HEK293 (cell line): ENCODE measurements at regions not wholly inside any gene's neighbourhood (a gene's known extent, or its start where the extent isn't known, plus 50 kb on each side); places are given as distances from the start of the nearest gene placed in this dataset.

ENCODE experiments used
- CTCF ChIA-PET: fragments of 350-600 bp; formaldehyde crosslinking; extraction: SDS; loops from one replicate; lab custom pipeline; 2021; ENCODE audit warnings: antibody characterized with exemption; lab: Yijun Ruan, JAX
- POLR2A ChIA-PET: fragments of 300-600 bp; formaldehyde crosslinking; extraction: SDS; loops from one replicate; lab custom pipeline; 2020; ENCODE audit warnings: antibody characterized with exemption, inconsistent platforms; lab: Yijun Ruan, JAX
- H3K27ac ChIP-seq: fragments of 200-500 bp; sonication (Bioruptor generic); 2 replicates; pipeline ENCODE4 v1.5.1; 2014; ENCODE audit warnings: low read depth, low read length, control low read depth, inconsistent platforms; ENCODE audit errors: extremely low read depth
- H3K36me3 ChIP-seq, 2 experiments: fragments of 200-500 bp in 1 of 2; sonication (Bioruptor generic) in 1 of 2; 1 replicate in 1 of 2; 2 replicates in 1 of 2; pipeline ENCODE4 v1.5.1; 2014 to 2017; ENCODE audit warnings: inconsistent platforms in 2 of 2, low read length in 2 of 2; ENCODE audit not compliant: control insufficient read depth in 2 of 2, insufficient read depth in 1 of 2
- H3K4me1 ChIP-seq: fragments of 200-500 bp; sonication (Bioruptor generic); 2 replicates; pipeline ENCODE4 v1.5.1; 2014; ENCODE audit warnings: mild to moderate bottlenecking, low read length, inconsistent platforms; ENCODE audit not compliant: control insufficient read depth, insufficient read depth
- H3K4me3 ChIP-seq: 2 replicates; pipeline ENCODE4 v1.5.1; 2011; ENCODE audit warnings: low read depth, mild to moderate bottlenecking, control low read depth, low read length, moderate library complexity
- H3K9me3 ChIP-seq: fragments of 200-500 bp; sonication (Bioruptor generic); 2 replicates; pipeline ENCODE4 v1.5.1; 2014; ENCODE audit warnings: low read depth, low read length, inconsistent platforms; ENCODE audit not compliant: control insufficient read depth, insufficient read depth
- GLIS1 ChIP-seq: fragments of 450-650 bp; formaldehyde crosslinking; IDR thresholded peaks from 2 replicates; pipeline ENCODE4 v1.5.1; 2016; ENCODE audit warnings: missing biosample characterization, missing genetic modification characterization
- KLF9 ChIP-seq: fragments of 450-650 bp; formaldehyde crosslinking; IDR thresholded peaks from 2 replicates; pipeline ENCODE4 v1.5.1; 2016; ENCODE audit warnings: missing biosample characterization, missing genetic modification characterization, low read depth
- PRDM2 ChIP-seq: fragments of 450-650 bp; formaldehyde crosslinking; IDR thresholded peaks from 2 replicates; pipeline ENCODE4 v1.5.1; 2016; ENCODE audit warnings: missing biosample characterization, missing genetic modification characterization, borderline replicate concordance
- RBAK ChIP-seq: fragments of 450-650 bp; formaldehyde crosslinking; IDR thresholded peaks from 2 replicates; pipeline ENCODE4 v1.5.1; 2016; ENCODE audit warnings: missing biosample characterization, missing genetic modification characterization
- REPIN1 ChIP-seq: fragments of 450-650 bp; formaldehyde crosslinking; IDR thresholded peaks from 2 replicates; pipeline ENCODE4 v1.5.1; 2017; ENCODE audit warnings: missing biosample characterization, missing genetic modification characterization, low read depth
- ZBTB1 ChIP-seq: fragments of 450-650 bp; formaldehyde crosslinking; IDR thresholded peaks from 2 replicates; pipeline ENCODE4 v1.5.1; 2016; ENCODE audit warnings: missing biosample characterization, missing genetic modification characterization
- ZBTB17 ChIP-seq: fragments of 450-650 bp; formaldehyde crosslinking; IDR thresholded peaks from 2 replicates; pipeline ENCODE4 v1.5.1; 2016; ENCODE audit warnings: missing biosample characterization, missing genetic modification characterization
- ZBTB26 ChIP-seq: fragments of 450-650 bp; formaldehyde crosslinking; optimal IDR thresholded peaks from 2 replicates; pipeline ENCODE3; 2016; ENCODE audit warnings: missing biosample characterization, mild to moderate bottlenecking, missing genetic modification characterization
- ZBTB7A ChIP-seq: fragments of 450-650 bp; formaldehyde crosslinking; IDR thresholded peaks from 2 replicates; pipeline ENCODE4 v1.5.1; 2016; ENCODE audit warnings: low read depth, missing biosample characterization, missing genetic modification characterization
- ZNF10 ChIP-seq: fragments of 450-650 bp; formaldehyde crosslinking; IDR thresholded peaks from 2 replicates; pipeline ENCODE4 v1.5.1; 2017; ENCODE audit warnings: missing biosample characterization, missing genetic modification characterization
- ZNF19 ChIP-seq: fragments of 450-650 bp; formaldehyde crosslinking; IDR thresholded peaks from 2 replicates; pipeline ENCODE4; 2016; ENCODE audit warnings: missing biosample characterization, missing genetic modification characterization, low read depth
- ZNF280D ChIP-seq: fragments of 450-650 bp; formaldehyde crosslinking; IDR thresholded peaks from 2 replicates; pipeline ENCODE4 v1.5.1; 2016; ENCODE audit warnings: missing biosample characterization, missing genetic modification characterization
- ZNF37A ChIP-seq: fragments of 450-650 bp; IDR thresholded peaks from 2 replicates; pipeline ENCODE4 v1.5.1; 2018; ENCODE audit warnings: missing biosample characterization, missing genetic modification characterization
- ZNF404 ChIP-seq: fragments of 450-650 bp; formaldehyde crosslinking; IDR thresholded peaks from 2 replicates; pipeline ENCODE4 v1.5.1; 2017; ENCODE audit warnings: missing biosample characterization, missing genetic modification characterization
- ZNF549 ChIP-seq: fragments of 450-650 bp; IDR thresholded peaks from 2 replicates; pipeline ENCODE4 v1.5.1; 2018; ENCODE audit warnings: missing biosample characterization, missing genetic modification characterization, mild to moderate bottlenecking, inconsistent platforms, moderate library complexity
- ZNF558 ChIP-seq: fragments of 450-650 bp; formaldehyde crosslinking; IDR thresholded peaks from 2 replicates; pipeline ENCODE4 v1.5.1; 2016; ENCODE audit warnings: missing biosample characterization, missing genetic modification characterization
- ZNF596 ChIP-seq: fragments of 450-650 bp; IDR thresholded peaks from 2 replicates; pipeline ENCODE4 v1.5.0; 2018; ENCODE audit warnings: missing biosample characterization, mild to moderate bottlenecking, missing genetic modification characterization, moderate library complexity
- ZNF600 ChIP-seq: fragments of 450-650 bp; formaldehyde crosslinking; IDR thresholded peaks from 2 replicates; pipeline ENCODE4 v1.5.1; 2016; ENCODE audit warnings: missing biosample characterization, missing genetic modification characterization
- ZNF629 ChIP-seq: fragments of 450-650 bp; formaldehyde crosslinking; IDR thresholded peaks from 2 replicates; pipeline ENCODE4 v1.5.1; 2017; ENCODE audit warnings: missing biosample characterization, missing genetic modification characterization
- ZNF670 ChIP-seq: fragments of 450-650 bp; formaldehyde crosslinking; IDR thresholded peaks from 2 replicates; pipeline ENCODE4 v1.5.1; 2016; ENCODE audit warnings: missing biosample characterization, missing genetic modification characterization, low read depth
- ZNF677 ChIP-seq: fragments of 450-650 bp; IDR thresholded peaks from 2 replicates; pipeline ENCODE4 v1.5.0; 2018; ENCODE audit warnings: missing biosample characterization, mild to moderate bottlenecking, missing genetic modification characterization, moderate library complexity

DNA sequence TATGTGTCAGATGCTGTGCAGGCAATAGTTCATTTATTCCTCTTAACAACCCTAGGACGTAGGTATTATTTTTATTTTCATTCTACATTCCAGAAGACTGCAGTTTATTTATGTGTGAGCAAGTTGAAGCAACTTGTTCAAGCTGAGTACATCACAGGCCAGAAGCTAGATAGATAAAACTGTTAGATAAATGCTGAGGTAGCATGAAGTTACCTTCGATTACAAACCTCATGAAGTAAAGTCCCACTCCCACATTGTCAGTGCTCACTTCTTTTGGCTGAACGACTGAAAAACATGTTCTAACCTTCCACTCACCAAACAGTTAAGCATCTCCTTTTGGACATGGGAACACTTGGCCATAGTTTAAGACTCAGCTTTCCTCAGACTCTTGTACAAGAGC, 439.2 kb downstream of the TNS1 start:
- no peak overlapping the region for H3K27ac ChIP-seq
- no peaks in the 10 kb centered on the region for H3K4me1 ChIP-seq
- H3K36me3 ChIP-seq = no peaks in the 10 kb centered on the region
- TF ChIP-seq ZNF629 (tag by site-specific recombination) (no peak), ZNF549 (tag by site-specific recombination) (no peak), ZBTB26 (tag by site-specific recombination) (no peak), PRDM2 (tag by site-specific recombination) (no peak), GLIS1 (tag by site-specific recombination) (no peak), KLF9 (tag by site-specific recombination) (no peak), ZNF404 (tag by site-specific recombination) (no peak), ZBTB7A (tag by site-specific recombination) (no peak), ZNF19 (tag by site-specific recombination) (no peak)
- TF ChIP-seq, all 188 proteins: peak for 0
- ChIA-PET CTCF (interaction anchor here (0.7 kb wide), 1 partner anchor 138 kb away, joined by 3 read pairs; no protein-coding TSS in a partner anchor), POLR2A (no interaction called here)
- no peaks in the 10 kb centered on the region for H3K9me3 ChIP-seq
- no peak overlapping the region for H3K4me3 ChIP-seq

DNA sequence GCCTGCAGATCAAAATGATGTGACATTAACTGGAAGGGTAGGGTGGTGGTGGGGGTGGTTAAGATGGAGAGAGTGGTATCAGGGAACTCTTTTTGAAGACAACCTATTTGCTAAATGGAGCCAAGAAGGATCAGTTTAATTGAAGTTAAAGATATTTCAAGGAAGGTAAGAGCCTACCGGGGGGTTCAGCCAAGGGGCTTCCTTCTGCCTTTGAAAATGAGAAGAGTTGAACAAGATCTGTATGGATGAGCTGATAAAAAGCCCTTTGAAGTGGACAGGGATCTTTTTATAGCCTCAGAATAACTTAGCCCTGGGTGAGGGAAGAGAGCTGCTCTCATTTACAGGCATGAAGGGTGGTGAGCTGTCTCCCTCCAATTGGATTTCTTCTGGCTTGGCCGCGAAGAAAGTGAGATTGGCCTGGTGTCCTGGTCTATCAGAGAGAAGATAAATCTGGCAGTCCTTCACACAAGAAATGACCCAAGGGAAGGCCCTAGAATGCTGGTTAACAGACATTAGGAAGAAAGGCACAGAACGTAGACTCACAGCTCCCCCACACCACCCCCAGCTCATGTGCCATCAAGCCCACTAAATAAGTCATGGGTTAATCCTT, 439.8 kb downstream of the TNS1 start:
- Histone ChIP-seq H3K4me3 (no peak overlapping the region), H3K4me1 (no peaks in the 10 kb centered on the region), H3K36me3 (no peaks in the 10 kb centered on the region), H3K27ac (no peak overlapping the region), H3K9me3 (no peaks in the 10 kb centered on the region)
- POLR2A ChIA-PET = no interaction called here
- no peak for TF ChIP-seq ZNF558 (tag by site-specific recombination)
- TF ChIP-seq ZNF670 (tag by site-specific recombination) = no peak
- no peak for TF ChIP-seq ZNF677 (tag by site-specific recombination)
- TF ChIP-seq ZNF10 = no peak
- TF ChIP-seq RBAK (tag by site-specific recombination) = no peak
- TF ChIP-seq ZNF37A (tag by site-specific recombination) = no peak
- TF ChIP-seq ZNF600 (tag by site-specific recombination) = no peak
- no peak for TF ChIP-seq ZNF280D
- TF ChIP-seq ZNF596 = no peak
- TF ChIP-seq REPIN1 (tag by site-specific recombination) = no peak
- no peak for TF ChIP-seq ZBTB1
- no peak for TF ChIP-seq ZBTB17 (tag by site-specific recombination)
- CTCF ChIA-PET = interaction anchor here (0.7 to 1.4 kb wide), 2 partner anchors 88 to 138 kb away, joined by 3 to 4 read pairs; no protein-coding TSS in a partner anchor
